DND-41 (cell line): ENCODE measurements at regions not wholly inside any gene's neighbourhood (a gene's known extent, or its start where the extent isn't known, plus 50 kb on each side); places are given as distances from the start of the nearest gene placed in this dataset.

Experiments used
- ATAC-seq: fragments of 200-7000 bp; cut with Tn5 transposase; 3 replicates; pipeline ENCODE4 v1.9.1; 2021; ENCODE audit warnings: low read depth; ENCODE audit not compliant: insufficient read depth
- DNase-seq: peaks from one replicate; pipeline ENCODE4 v3.0.0-alpha.2; 2020
- H2AFZ ChIP-seq: 2 replicates; pipeline ENCODE4 v1.6.0; 2012; ENCODE audit warnings: low read depth, low read length
- H3K27ac ChIP-seq: 2 replicates; pipeline ENCODE4 v1.5.1; 2012; ENCODE audit warnings: low read length, inconsistent platforms
- H3K27me3 ChIP-seq: fragments of 200-600 bp; sonication (generic); 2 replicates; pipeline ENCODE4 v1.6.0; 2012; ENCODE audit warnings: low read length, mild to moderate bottlenecking, inconsistent platforms; ENCODE audit not compliant: insufficient read depth, poor library complexity
- H3K36me3 ChIP-seq: 2 replicates; pipeline ENCODE4 v1.5.1; 2012; ENCODE audit warnings: low read length, inconsistent platforms; ENCODE audit not compliant: insufficient read depth
- H3K4me1 ChIP-seq: 2 replicates; pipeline ENCODE4 v1.5.1; 2012; ENCODE audit warnings: mild to moderate bottlenecking, low read length; ENCODE audit not compliant: insufficient read depth
- H3K4me2 ChIP-seq: 2 replicates; pipeline ENCODE4 v1.6.0; 2012; ENCODE audit warnings: mild to moderate bottlenecking, moderate library complexity, low read length, inconsistent platforms; ENCODE audit not compliant: insufficient read depth
- H3K4me3 ChIP-seq, 2 experiments: fragments of 200-600 bp in 1 of 2; shearing (Covaris generic) in 1 of 2; 2 replicates each; pipeline ENCODE4 v1.5.1; 2012 to 2016; ENCODE audit warnings: inconsistent platforms in 2 of 2, low read length in 2 of 2, mild to moderate bottlenecking in 2 of 2, low read depth in 1 of 2, moderate library complexity in 1 of 2
- H3K79me2 ChIP-seq: 2 replicates; pipeline ENCODE4 v1.6.0; 2012; ENCODE audit warnings: low read length, inconsistent platforms; ENCODE audit not compliant: insufficient read depth
- H3K9ac ChIP-seq: 2 replicates; pipeline ENCODE4 v1.6.0; 2012; ENCODE audit warnings: low read depth, mild to moderate bottlenecking, inconsistent platforms, low read length, moderate library complexity
- H3K9me3 ChIP-seq: 2 replicates; pipeline ENCODE4 v1.5.1; 2012; ENCODE audit warnings: low read length, moderate library complexity, mild to moderate bottlenecking, inconsistent platforms; ENCODE audit not compliant: insufficient read depth, severe bottlenecking
- H4K20me1 ChIP-seq: 2 replicates; pipeline ENCODE4 v1.6.0; 2012; ENCODE audit warnings: low read length; ENCODE audit not compliant: insufficient read depth
- EZH2 ChIP-seq: IDR thresholded peaks from 3 replicates; pipeline ENCODE4 v1.6.1; 2012; ENCODE audit warnings: borderline replicate concordance, low read depth, mild to moderate bottlenecking, moderate library complexity, low read length, inconsistent platforms; ENCODE audit not compliant: severe bottlenecking
- TF ChIP-seq, protein P1 (sequence below): IDR thresholded peaks from 2 replicates; pipeline ENCODE4 v1.5.1; 2012; ENCODE audit warnings: borderline replicate concordance, low read length, moderate library complexity, mild to moderate bottlenecking; ENCODE audit not compliant: poor library complexity, severe bottlenecking; ENCODE audit errors: extremely low read depth

DNA sequence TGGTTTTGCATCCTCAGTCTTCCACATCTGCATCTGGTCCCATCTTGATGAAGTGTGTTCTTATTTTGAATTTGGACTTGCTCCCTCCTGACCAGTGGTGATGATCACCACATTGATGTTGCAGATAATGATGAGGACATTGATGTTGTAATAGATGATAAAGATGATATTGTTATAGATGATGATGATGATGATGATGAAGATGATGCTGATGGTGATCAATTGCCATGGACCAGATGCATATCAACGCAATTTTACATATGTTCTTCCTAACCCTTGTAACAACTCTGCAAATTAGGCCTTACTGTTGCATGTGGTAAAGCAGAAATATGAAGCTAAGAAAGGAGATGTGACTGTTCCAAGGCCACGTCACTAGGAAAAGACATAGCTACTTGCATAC is 380.3 kb upstream of the TBX3 start:
- H3K27me3 ChIP-seq: no peaks in the 10 kb centered on the region

DNA sequence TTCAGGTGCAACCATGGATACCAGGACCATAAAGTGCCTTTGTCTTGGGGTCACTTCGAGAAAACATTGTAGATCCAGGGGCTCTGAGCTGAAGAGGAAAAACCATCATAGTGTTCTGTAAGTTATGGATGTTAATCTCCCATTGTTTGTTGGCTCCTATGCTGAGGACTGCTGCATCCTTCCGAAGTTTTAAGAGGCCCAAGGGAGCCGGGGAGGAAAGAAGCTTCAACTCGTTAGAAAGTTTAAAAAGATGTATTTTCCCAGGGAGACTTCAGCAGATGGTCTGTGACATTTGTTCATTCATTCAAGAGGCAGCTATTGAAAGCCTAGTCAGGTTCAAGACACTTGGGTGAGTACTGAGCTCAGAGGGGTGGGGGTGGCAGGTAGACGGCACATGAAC is 378.8 kb upstream of the TBX3 start:
- Histone ChIP-seq H3K27me3 (no peaks in the 10 kb centered on the region), H3K9ac (no peak overlapping the region), H3K79me2 (no peaks in the 10 kb centered on the region), H3K9me3 (no peaks in the 10 kb centered on the region), H2AFZ (no peak overlapping the region), H3K27ac (no peak overlapping the region), H3K4me2 (no peak overlapping the region), H3K4me3 (no peak overlapping the region), H4K20me1 (no peaks in the 10 kb centered on the region), H3K4me1 (no peaks in the 10 kb centered on the region), H3K36me3 (no peaks in the 10 kb centered on the region)
- TF ChIP-seq, protein P1, sequence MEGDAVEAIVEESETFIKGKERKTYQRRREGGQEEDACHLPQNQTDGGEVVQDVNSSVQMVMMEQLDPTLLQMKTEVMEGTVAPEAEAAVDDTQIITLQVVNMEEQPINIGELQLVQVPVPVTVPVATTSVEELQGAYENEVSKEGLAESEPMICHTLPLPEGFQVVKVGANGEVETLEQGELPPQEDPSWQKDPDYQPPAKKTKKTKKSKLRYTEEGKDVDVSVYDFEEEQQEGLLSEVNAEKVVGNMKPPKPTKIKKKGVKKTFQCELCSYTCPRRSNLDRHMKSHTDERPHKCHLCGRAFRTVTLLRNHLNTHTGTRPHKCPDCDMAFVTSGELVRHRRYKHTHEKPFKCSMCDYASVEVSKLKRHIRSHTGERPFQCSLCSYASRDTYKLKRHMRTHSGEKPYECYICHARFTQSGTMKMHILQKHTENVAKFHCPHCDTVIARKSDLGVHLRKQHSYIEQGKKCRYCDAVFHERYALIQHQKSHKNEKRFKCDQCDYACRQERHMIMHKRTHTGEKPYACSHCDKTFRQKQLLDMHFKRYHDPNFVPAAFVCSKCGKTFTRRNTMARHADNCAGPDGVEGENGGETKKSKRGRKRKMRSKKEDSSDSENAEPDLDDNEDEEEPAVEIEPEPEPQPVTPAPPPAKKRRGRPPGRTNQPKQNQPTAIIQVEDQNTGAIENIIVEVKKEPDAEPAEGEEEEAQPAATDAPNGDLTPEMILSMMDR: no peak
- no peak for TF ChIP-seq EZH2
- ATAC-seq (no peak), DNase-seq (no peak)

More for the DNA sequence above, 380.3 kb upstream of the TBX3 start:
- Histone ChIP-seq H3K4me1 (no peaks in the 10 kb centered on the region), H3K79me2 (no peaks in the 10 kb centered on the region), H3K4me2 (no peak overlapping the region), H2AFZ (no peak overlapping the region), H4K20me1 (no peaks in the 10 kb centered on the region), H3K9ac (no peak overlapping the region), H3K9me3 (no peaks in the 10 kb centered on the region), H3K36me3 (no peaks in the 10 kb centered on the region), H3K4me3 (no peak overlapping the region), H3K27ac (no peak overlapping the region)
- ATAC-seq (no peak), DNase-seq (no peak)
- TF ChIP-seq EZH2: no peak
- TF ChIP-seq, protein P1: no peak

DNA sequence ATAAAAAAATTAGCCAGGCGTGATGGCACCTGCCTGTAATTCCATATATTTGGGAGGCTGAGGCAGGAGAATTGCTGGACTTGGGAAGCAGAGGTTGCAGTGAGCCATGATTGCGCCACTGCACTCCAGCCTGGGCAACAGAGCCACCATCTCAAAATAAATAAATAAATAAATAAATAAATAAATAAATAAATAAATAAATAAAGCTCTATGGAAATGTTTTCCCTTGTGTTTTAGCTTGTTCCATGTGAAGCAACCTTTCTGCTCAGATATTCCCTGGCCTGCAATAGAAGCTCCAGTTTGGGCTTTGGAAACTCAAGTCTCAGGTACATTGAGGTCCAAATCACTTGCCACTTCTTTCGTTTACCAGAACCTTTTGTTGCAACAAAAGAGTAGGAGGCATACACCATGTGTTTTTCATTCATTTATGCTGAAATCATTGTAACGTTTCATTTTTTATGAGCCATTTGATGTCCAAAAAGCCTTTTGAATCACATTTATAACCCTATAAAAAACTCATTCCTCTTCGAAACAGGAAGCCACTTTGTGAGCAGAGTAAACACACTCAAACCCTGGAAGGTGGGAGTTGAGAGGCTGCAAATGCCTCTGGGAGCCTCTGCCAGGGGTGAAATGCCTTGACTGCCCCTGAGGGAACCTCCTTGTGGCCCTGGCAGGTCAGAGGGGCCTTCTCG is 376.6 kb upstream of the TBX3 start:
- Histone ChIP-seq H3K27me3 (no peaks in the 10 kb centered on the region), H3K9me3 (no peaks in the 10 kb centered on the region), H4K20me1 (no peaks in the 10 kb centered on the region), H3K36me3 (no peaks in the 10 kb centered on the region), H3K79me2 (no peaks in the 10 kb centered on the region), H3K4me1 (no peaks in the 10 kb centered on the region), H3K27ac (no peak overlapping the region), H2AFZ (no peak overlapping the region), H3K4me3 (no peak overlapping the region), H3K4me2 (no peak overlapping the region), H3K9ac (no peak overlapping the region)
- DNase-seq: no peak
- TF ChIP-seq EZH2: no peak
- TF ChIP-seq, protein P1: no peak
- no peak for ATAC-seq
